ENCODE measurements at regions not wholly inside any gene's neighbourhood (a gene's known extent, or its start where the extent isn't known, plus 50 kb on each side); places are given as distances from the start of the nearest gene placed in this dataset.

GRCh38 chr14:97369901-97370300, 572.7 kb downstream of the VRK1 start:
- WGBS, result 65% methylated on average over 2 of the region's 2 CpGs
- TF ChIP-seq CTCF (IDR thresholded peaks at IDR 0.05) (no peak), POLR2A (IDR thresholded peaks at IDR 0.05) (no peak), POLR2AphosphoS5 (IDR thresholded peaks at IDR 0.05) (no peak)
- Histone ChIP-seq H3K36me3 (no peaks in the 10 kb centered on the region), H3K27me3 (replicated peaks; ENCODE audit: insufficient read depth) (no peaks in the 10 kb centered on the region), H3K4me3 (no peak overlapping the region), H3K9me3 (no peaks in the 10 kb centered on the region), H3K4me1 (replicated peaks) (no peaks in the 10 kb centered on the region), H3K27ac (no peak overlapping the region)
- DNase-seq (ENCODE audit: low spot score), result no peak
- intact Hi-C loops (cut with DNase I), result no loop called here

- no peaks in the 10 kb centered on the region for H3K36me3 ChIP-seq
- intact Hi-C loops (cut with DNase I), result no loop called here
- H3K27ac ChIP-seq, result no peak overlapping the region
- 80% methylated on average over 3 of the region's 3 CpGs for WGBS
- no peak for TF ChIP-seq CTCF (IDR thresholded peaks at IDR 0.05)
- TF ChIP-seq POLR2AphosphoS5 (IDR thresholded peaks at IDR 0.05), result no peak
- no peak for TF ChIP-seq POLR2A (IDR thresholded peaks at IDR 0.05)
- no peak for DNase-seq (ENCODE audit: low spot score)
- H3K27me3 ChIP-seq (replicated peaks; ENCODE audit: insufficient read depth), result no peaks in the 10 kb centered on the region
- H3K4me3 ChIP-seq, result no peak overlapping the region
- no peaks in the 10 kb centered on the region for H3K4me1 ChIP-seq (replicated peaks)
- no peaks in the 10 kb centered on the region for H3K9me3 ChIP-seq
Observed at GRCh38 chr14:97376310-97376709, 579.1 kb downstream of the VRK1 start.

- no peak overlapping the region for H3K27ac ChIP-seq
- intact Hi-C loops (cut with DNase I), result no loop called here
- TF ChIP-seq POLR2AphosphoS5 (IDR thresholded peaks at IDR 0.05) (no peak), POLR2A (IDR thresholded peaks at IDR 0.05) (no peak), CTCF (IDR thresholded peaks at IDR 0.05) (no peak)
- no peaks in the 10 kb centered on the region for H3K9me3 ChIP-seq
- no peak for DNase-seq (ENCODE audit: low spot score)
- no peak overlapping the region for H3K4me3 ChIP-seq
- H3K4me1 ChIP-seq (replicated peaks), result no peaks in the 10 kb centered on the region
- 63% methylated on average over 5 of the region's 5 CpGs for WGBS
- no peaks in the 10 kb centered on the region for H3K27me3 ChIP-seq (replicated peaks; ENCODE audit: insufficient read depth)
- no peaks in the 10 kb centered on the region for H3K36me3 ChIP-seq
Observed at GRCh38 chr14:97377550-97377949, 580.4 kb downstream of the VRK1 start.

DNA sequence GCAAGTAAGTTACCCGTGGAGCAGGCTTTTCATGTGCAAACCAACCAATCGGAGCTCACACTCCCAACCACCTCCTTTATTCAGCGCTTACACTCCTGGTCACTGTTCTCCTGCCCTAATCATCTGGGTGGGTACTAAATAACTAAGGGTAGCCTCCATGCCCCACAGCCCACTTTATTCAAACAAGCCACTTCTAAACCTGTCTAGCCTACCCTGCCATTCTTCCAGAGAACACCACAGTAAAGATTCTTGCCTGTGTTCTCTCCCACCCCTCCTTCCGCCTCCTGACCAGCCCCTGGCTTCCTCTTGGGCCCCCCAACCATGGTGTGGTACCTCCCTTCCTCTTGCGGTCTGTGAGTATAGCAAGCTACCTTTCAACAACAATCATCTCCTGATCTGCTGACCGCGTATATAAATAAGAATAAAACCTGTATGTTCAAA, 581.9 kb downstream of the VRK1 start:
- TF ChIP-seq POLR2AphosphoS5 (IDR thresholded peaks at IDR 0.05) (no peak), POLR2A (IDR thresholded peaks at IDR 0.05) (no peak), CTCF (IDR thresholded peaks at IDR 0.05) (no peak)
- Histone ChIP-seq H3K27me3 (replicated peaks; ENCODE audit: insufficient read depth) (no peaks in the 10 kb centered on the region), H3K36me3 (no peaks in the 10 kb centered on the region), H3K4me3 (no peak overlapping the region), H3K4me1 (replicated peaks) (no peaks in the 10 kb centered on the region), H3K9me3 (no peaks in the 10 kb centered on the region), H3K27ac (no peak overlapping the region)
- 30% methylated on average over 7 of the region's 7 CpGs for WGBS
- DNase-seq (ENCODE audit: low spot score), result no peak
- intact Hi-C loops (cut with DNase I), result no loop called here

DNA sequence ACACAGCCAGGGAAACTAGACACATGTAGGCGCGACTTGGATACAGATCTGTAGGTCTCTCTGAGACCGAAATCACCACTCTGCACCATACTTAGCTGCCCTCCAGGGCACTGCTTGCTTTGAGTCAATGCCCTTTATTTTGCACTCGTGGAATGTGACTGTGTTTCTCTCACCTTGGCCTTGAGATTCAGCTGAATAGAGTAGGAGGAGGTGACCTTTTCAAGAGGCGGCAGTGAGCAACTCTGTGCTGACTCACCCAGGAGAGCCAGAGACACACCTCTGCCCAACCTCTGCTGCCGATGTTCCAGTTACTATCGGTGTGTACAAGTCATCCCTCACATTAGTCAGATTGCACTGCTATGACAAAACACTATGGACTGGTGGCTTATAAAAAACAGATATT, 583.4 kb downstream of the VRK1 start:
- Histone ChIP-seq H3K36me3 (no peaks in the 10 kb centered on the region), H3K27ac (no peak overlapping the region), H3K27me3 (replicated peaks; ENCODE audit: insufficient read depth) (no peaks in the 10 kb centered on the region), H3K9me3 (no peaks in the 10 kb centered on the region), H3K4me3 (no peak overlapping the region), H3K4me1 (replicated peaks) (no peaks in the 10 kb centered on the region)
- no peak for TF ChIP-seq POLR2A (IDR thresholded peaks at IDR 0.05)
- TF ChIP-seq POLR2AphosphoS5 (IDR thresholded peaks at IDR 0.05), result no peak
- TF ChIP-seq CTCF (IDR thresholded peaks at IDR 0.05), result no peak
- DNase-seq (ENCODE audit: low spot score), result no peak
- intact Hi-C loops (cut with DNase I), result no loop called here
- 91% methylated on average over 7 of the region's 7 CpGs for WGBS

All from prostate gland (tissue), 2 donors.